NCI-H524 (cell line): ENCODE measurements at regions not wholly inside any gene's neighbourhood (a gene's known extent, or its start where the extent isn't known, plus 50 kb on each side); places are given as distances from the start of the nearest gene placed in this dataset.

Experiments
- DNase-seq, 2 experiments: peaks; one replicate each; lab custom pipeline; 2025; lab: John Stamatoyannopoulos, UW

- no peak for DNase-seq
These were observed 485.3 kb upstream of the NFIA start for GRCh38 chr1:60596791-60597750.

DNA sequence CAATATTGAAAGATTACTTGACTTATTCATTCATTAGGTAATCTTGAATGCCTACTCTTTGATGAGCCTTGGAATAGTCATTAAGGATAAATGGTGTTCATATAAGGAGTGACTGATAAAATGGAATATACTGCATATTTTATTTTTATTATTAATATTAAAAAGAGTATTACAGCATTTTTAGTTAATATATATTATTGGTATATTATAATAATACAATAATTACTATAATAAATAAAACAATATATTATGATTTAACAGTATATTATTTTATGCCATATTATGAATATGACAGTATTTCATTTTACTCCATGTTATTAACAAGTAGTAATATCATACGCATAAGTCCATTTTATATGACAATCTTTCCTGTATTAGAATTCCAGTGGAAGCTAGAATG, 490.8 kb upstream of the NFIA start:
- no peak for DNase-seq

DNA sequence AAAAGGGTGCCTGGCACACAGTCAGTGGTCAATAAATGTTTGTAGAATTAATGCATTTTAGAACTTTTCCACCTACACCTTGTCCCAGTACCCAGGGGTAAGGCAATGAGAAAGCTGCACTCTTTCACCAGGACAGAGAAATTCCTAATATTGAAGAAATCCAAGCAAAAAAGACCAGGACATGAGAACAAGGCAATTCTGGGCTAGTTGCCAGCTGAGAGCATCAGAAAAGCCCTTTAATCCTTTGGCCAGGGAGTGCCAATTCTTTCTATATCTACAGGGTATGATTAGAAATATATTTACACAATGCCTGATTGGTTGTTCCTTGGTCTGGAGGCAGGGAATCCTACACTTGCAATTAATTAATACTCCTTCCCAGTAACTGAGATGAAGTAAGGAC, 492.4 kb upstream of the NFIA start:
- DNase-seq: no peak

GRCh38 chr1:60589046-60589748, 493.2 kb upstream of the NFIA start:
- DNase-seq: no peak

- DNase-seq: no peak
These were observed 498.0 kb upstream of the NFIA start for GRCh38 chr1:60584371-60584770.

GRCh38 chr1:60583696-60584095, 498.7 kb upstream of the NFIA start:
- no peak for DNase-seq

DNA sequence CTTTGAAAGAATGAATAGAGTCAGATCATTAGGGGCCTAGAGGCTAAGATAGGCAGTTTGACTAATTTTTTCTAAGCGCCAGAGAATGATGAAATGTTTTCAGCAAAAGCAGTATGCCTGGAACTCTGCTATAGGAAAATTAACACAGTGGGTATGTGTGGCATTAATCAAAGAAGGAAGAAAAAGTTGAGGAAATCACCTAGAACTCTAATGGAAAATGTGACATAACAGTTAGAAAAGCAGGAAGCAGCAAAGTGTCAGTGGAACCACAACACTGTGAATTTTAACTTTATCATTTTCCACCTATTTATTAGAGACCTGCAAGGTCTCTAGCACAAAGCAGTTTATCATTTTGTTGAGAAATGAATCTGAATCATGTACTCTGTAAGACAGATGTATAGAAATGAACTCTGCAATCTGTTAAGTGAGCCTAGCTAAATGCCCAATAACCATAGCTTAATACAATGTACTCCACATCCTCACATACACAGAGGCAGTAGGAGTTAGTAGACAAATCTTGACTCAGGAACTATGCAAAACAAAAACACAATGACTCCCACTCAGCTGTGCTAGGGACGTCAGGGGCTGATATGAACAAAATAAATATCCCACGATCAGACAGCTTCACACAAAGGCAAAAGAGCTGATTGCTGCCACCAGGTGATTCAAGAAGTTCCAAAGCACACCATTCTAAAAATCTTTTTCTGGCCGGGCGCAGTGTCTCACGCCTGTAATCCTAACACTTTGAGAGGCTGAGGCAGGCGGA, 500.7 kb upstream of the NFIA start:
- no peak for DNase-seq

DNA sequence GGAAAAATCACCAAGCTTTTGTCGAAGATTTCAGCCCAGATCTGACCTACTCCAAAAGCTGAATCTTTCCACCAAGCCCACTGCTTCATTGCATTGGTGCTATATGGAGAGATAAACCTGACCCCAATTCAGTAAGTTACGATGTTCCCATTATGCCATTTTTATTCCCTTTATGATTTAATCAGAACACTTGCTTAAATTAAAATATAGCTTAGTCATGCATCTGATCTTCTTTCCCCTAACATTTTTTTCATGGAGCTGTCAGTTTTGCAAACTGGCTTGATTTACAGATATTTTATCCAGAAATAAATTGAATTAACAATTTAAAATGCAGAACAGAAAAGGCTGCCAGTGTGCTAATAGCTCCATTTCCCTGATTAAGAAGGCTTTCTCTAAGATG, 503.5 kb upstream of the C1orf87 start:
- no peak for DNase-seq

DNA sequence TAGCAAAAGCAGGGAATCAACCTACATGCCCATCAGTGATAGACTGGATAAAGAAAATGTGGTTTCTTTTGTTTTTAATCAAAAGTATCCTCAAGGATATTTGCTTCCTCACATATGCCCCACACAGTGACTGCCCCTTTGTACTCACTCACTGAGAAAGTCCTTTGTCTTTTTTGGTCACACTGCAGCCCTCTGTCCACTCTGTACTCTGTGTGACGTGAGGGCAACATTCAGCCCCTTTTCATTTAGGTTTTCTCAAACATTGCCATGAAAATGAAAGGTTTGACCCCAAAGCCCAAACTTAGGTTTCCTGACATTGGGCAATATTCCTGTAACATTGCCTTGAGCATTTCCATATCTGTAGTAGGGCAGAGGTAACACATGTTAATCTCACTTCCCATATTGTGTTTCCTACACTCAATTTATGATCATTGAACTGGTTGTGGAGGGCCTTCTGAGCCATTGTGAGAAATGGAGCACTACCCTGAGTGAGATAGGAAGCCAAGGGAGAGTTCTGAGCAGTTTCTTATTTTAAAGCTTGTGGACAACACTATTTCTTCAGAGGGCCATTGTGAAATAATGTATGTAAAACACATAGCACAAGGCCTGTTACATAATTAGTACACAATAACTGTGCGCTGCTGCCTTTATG, 501.9 kb upstream of the C1orf87 start:
- no peak for DNase-seq

DNA sequence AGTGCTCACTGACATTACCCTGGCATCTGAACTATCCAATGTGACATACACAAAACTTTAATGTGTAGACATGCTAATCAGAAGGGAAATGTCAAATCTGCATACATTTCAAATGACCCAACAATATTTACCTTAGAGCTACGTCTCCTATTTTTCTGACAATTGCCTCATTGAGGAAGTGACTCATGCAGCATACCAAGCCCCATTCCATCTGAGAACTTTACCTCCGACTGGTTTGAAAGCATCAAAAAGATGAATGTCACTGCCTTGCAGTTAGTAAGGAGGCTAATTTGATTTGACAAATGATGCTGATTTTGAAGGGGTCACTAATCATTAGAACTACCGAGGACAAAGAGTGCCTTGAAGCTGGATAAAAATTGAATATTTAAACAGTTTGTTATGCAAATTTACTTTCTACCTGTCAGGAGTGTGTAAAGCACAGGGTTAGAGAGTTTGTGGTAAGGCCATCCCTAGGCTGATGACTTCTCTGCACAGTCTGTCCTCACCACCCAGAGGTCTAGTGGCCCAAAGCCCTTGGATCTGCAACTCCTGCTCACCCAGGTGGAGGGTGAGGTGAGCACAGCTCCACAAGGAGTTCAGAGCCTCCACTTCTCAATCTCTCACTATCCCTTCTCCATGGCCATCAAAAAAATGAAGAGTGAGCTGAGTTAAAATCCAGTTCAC, 500.3 kb upstream of the C1orf87 start:
- no peak for DNase-seq

GRCh38 chr1:60573121-60573520, 499.6 kb upstream of the C1orf87 start:
- no peak for DNase-seq

DNA sequence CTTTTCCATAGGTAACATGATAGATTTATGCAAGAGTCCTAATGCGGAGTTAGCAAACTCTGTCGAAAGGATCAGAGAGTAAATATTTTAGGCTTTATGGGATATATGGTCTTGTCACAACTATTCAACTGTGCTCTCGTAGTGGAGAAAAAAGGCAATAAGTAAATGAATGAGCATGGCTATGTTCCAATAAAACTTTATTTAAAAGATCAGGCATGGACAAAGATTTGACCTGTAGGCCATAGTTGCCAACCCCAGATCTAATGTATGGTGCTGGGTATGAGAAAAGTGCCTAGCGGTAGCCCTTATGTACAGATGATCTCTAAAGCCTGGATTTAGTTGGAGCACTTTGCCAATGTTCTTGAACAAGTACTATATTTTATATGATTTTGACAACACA, 498.8 kb upstream of the C1orf87 start:
- DNase-seq: no peak

DNA sequence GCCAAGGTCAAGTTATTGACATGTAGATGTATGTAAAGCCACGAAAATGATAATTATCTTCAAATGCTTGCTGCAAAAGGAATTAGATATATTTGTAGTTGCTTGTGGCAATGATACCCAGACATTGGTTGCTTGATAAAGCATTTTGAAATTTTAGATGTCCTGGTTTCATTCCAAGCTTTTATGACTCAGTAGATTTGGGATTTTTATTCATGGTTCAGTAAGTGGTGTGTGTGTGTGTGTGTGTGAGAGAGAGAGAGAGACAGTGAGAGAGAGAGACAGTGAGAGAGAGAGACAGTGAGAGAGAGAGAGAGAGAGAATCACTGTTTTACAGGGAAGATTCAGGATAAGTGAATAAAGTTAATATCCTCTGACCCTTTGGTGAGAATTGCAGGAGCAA, 498.2 kb upstream of the C1orf87 start:
- DNase-seq: no peak

DNA sequence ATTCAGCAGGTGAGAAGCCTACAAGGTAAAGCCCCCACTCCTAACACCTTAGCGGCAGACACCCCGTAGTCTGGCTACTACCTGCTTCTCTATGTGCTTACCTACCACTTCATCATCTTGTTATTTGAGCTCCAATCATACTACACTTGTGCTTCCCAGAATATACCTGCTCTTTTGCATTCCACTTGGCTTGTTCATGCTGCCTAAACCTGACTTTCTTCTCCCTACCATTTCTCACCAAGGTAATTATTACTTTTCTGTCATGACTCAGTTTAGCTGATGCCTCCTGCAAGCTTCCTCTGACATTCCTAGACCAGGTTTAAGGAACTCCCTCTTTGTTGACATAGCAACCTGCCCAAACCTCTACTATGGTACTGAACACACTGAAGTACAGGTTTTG, 495.6 kb upstream of the C1orf87 start:
- no peak for DNase-seq

DNA sequence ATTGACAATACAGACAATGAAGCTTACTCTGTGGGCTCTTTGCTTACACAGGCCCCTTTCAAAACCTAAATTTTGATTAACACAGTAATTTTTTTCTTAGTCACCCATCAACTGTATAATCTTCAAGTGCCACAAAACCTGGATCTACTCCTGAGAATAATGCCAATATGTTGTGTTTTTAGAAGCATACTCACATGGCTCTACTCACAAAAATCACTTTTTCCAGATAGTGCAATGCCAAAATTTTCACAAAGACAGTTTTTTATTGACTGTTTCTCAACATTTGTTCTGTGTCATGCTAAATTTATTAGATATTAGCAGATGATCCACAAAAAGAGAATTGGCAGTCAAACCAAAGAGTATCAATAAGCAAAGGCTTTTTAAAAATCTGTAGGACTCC, 493.7 kb upstream of the C1orf87 start:
- DNase-seq: no peak

DNA sequence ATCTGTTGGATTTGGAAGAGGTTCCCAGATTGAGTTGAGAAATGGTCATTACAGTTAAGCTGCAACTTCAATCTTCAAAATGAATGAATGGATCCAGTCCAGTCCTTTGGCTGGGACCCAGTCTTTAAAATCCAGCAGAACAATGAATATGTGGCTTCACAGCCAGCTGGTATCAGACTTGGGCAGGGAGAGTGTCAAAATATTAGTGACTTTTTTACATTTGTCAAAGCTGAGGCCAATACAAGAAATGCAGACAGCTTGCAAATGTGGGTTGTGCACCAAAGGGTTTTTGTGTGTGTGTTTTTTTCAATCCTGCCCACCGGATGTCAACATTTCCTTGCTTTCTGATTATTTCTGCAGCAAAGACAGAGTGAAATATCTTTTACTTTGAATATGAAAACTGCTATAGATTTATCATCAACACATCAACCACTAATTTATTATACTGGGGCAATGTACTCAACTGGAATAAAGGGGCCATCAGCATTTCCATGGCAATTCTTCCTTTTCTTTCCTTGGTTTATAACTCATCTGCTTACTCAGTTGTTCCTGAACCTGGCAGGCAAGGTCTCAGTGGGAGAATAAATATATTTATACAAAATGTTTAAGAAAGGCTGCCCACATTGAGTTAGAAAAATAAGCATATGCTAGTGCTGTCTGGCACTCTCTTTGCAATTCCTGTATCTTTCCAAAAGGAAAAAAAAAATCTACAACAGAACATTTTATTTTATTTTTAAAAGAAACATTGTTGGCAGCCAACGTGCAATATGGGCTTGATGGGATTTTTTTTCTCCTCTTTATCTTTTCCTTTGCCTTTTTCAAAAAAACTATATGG, 491.6 kb upstream of the C1orf87 start:
- no peak for DNase-seq

GRCh38 chr1:60563777-60564535, 490.4 kb upstream of the C1orf87 start:
- no peak for DNase-seq

DNA sequence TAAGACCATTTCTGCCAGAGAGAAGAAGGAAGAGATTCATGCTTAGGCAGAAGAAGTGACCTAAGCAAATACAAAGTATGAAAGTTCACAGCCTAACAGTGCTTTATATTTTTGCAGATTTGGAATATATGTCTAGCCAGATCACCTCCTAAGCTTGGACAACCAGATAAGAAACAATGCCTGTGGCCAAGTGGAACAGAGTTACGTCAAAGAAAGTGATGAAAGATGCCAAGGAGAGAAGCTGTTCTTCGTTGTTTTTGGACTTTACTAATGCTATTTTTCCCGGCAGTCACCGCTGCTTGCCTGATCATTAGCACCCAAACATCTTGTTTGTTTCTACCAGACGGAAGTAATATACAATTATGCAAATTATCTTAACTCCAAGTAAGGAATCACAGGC, 489.2 kb upstream of the C1orf87 start:
- no peak for DNase-seq

GRCh38 chr1:60560701-60561100, 487.1 kb upstream of the C1orf87 start:
- DNase-seq: no peak

DNA sequence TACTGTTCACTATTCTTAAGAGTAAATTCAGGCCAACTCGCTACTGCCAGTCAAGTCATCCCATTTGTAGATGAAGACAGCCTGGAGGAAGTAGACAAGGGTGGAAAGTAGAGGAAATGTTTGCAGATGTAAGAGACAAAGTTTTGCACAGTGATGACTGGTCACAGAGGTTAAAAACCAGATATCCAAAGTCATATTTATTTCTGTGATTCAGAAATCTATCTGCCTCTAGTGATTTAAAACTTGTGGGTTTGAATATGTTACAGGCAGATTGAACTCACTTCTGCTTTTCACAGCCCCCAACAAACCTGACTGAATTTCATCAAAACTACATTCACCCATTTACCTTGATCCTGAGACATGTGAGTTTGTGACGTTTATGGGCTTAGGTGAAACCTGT, 484.7 kb upstream of the C1orf87 start:
- DNase-seq: no peak
